Hepatocyte (in vitro differentiated cells): ENCODE measurements at regions not wholly inside any gene's neighbourhood (a gene's known extent, or its start where the extent isn't known, plus 50 kb on each side); places are given as distances from the start of the nearest gene placed in this dataset.

ENCODE experiments used
- DNase-seq: peaks from one replicate; pipeline ENCODE4 v3.0.0-alpha.2; 2016; ENCODE audit warnings: low spot score
- H2AFZ ChIP-seq: fragments of 200-600 bp; sonication (generic); 2 replicates; pipeline ENCODE4 v1.6.0; 2016; ENCODE audit warnings: antibody characterized with exemption, mild to moderate bottlenecking
- H3K27ac ChIP-seq: fragments of 200-600 bp; sonication (generic); 2 replicates; pipeline ENCODE4 v1.5.1; 2016; ENCODE audit warnings: mild to moderate bottlenecking
- H3K27me3 ChIP-seq: fragments of 200-600 bp; sonication (generic); 2 replicates; pipeline ENCODE4 v1.6.1; 2016
- H3K36me3 ChIP-seq: fragments of 200-600 bp; sonication (generic); replicated peaks from 2 replicates; pipeline ENCODE4 v1.5.1; 2016; ENCODE audit warnings: low read depth; ENCODE audit not compliant: insufficient read depth
- H3K4me1 ChIP-seq: fragments of 200-600 bp; sonication (generic); 2 replicates; pipeline ENCODE4 v1.5.1; 2016; ENCODE audit warnings: mild to moderate bottlenecking, moderate library complexity; ENCODE audit not compliant: insufficient read depth
- H3K4me2 ChIP-seq: fragments of 200-600 bp; sonication (generic); 2 replicates; pipeline ENCODE4 v1.6.0; 2016
- H3K4me3 ChIP-seq: fragments of 200-600 bp; sonication (generic); 2 replicates; pipeline ENCODE4 v1.5.1; 2016; ENCODE audit warnings: mild to moderate bottlenecking
- H3K79me2 ChIP-seq: fragments of 200-600 bp; sonication (generic); 2 replicates; pipeline ENCODE4 v1.6.0; 2017; ENCODE audit warnings: mild to moderate bottlenecking
- H3K9me2 ChIP-seq: fragments of 200-600 bp; sonication (generic); replicated peaks from 2 replicates; pipeline ENCODE4 v1.6.0; 2017; ENCODE audit warnings: mild to moderate bottlenecking; ENCODE audit not compliant: insufficient read depth
- H3K9me3 ChIP-seq: fragments of 200-600 bp; sonication (generic); 2 replicates; pipeline ENCODE4 v1.5.1; 2016; ENCODE audit warnings: low read depth, mild to moderate bottlenecking
- H4K20me1 ChIP-seq: fragments of 200-600 bp; sonication (generic); 2 replicates; pipeline ENCODE4 v1.6.0; 2016; ENCODE audit warnings: mild to moderate bottlenecking; ENCODE audit not compliant: insufficient read depth, poor library complexity, severe bottlenecking
- EZH2 ChIP-seq: fragments of 200-600 bp; sonication (generic); IDR thresholded peaks from 2 replicates; pipeline ENCODE4 v1.6.1; 2016; ENCODE audit warnings: antibody characterized with exemption, mild to moderate bottlenecking, borderline replicate concordance
- EZH2phosphoT487 ChIP-seq: fragments of 200-600 bp; sonication (generic); IDR thresholded peaks from one replicate; pipeline ENCODE4 v1.6.1; 2018; ENCODE audit warnings: antibody characterized with exemption, mild to moderate bottlenecking, low read depth, moderate library complexity; ENCODE audit not compliant: unreplicated experiment, severe bottlenecking
- WGBS: methylation state at CpG from one replicate; pipeline ENCODE4 v1.1.6; 2016; ENCODE audit warnings: low lambda C conversion rate; ENCODE audit errors: missing lambda C conversion rate; 5-methylcytosine and 5-hydroxymethylcytosine counted together
- TF ChIP-seq, protein P1 (sequence below): fragments of 200-600 bp; sonication (generic); IDR thresholded peaks from 2 replicates; pipeline ENCODE4 v1.5.1; 2016; ENCODE audit warnings: antibody characterized with exemption, mild to moderate bottlenecking; ENCODE audit not compliant: poor library complexity

DNA sequence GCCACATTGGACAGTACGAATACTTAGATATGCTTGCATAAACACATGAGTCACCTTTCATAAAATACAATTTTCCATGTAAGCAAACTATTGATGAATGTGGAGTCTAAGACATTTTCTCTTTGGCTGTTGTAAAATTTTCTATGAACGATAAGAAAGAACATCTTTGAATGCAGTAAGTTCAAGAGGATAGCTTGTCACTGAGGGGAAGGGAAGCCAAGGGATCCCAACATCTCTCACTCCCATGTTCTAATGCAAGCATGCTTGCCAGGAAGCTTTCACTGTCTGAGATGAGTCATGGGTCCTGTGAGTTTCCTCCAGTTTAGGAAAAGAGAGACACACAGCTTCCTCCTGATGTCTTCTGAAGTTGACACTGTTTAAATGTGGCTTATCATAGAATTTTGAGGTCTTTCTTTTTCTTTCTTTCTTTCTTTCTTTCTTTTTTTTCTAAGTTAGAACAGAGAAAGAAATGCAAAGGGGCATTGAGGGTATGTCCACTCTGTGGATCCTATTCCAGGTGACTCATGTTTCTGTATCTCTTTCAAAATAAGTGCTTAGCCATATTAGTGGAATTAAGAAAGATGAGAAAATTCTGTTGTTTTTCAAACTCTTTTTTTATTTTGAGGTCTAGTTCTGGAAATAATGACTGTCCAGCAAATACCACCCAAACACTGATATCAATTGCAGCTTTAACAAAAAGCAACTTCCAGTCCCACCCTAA lies 146.6 kb downstream of the RDH14 start:
- Histone ChIP-seq H3K4me3 (no peak overlapping the region), H3K27me3 (no peaks in the 10 kb centered on the region), H3K79me2 (no peaks in the 10 kb centered on the region), H4K20me1 (no peaks in the 10 kb centered on the region), H3K4me1 (no peaks in the 10 kb centered on the region), H3K27ac (peak overlapping the region; percentile 12), H3K36me3 (no peaks in the 10 kb centered on the region), H3K9me2 (no peaks in the 10 kb centered on the region), H3K9me3 (no peaks in the 10 kb centered on the region), H2AFZ (no peak overlapping the region), H3K4me2 (no peak overlapping the region)
- DNase-seq, result peak; percentile 50
- TF ChIP-seq EZH2 (no peak), EZH2phosphoT487 (no peak)
- TF ChIP-seq, protein P1, sequence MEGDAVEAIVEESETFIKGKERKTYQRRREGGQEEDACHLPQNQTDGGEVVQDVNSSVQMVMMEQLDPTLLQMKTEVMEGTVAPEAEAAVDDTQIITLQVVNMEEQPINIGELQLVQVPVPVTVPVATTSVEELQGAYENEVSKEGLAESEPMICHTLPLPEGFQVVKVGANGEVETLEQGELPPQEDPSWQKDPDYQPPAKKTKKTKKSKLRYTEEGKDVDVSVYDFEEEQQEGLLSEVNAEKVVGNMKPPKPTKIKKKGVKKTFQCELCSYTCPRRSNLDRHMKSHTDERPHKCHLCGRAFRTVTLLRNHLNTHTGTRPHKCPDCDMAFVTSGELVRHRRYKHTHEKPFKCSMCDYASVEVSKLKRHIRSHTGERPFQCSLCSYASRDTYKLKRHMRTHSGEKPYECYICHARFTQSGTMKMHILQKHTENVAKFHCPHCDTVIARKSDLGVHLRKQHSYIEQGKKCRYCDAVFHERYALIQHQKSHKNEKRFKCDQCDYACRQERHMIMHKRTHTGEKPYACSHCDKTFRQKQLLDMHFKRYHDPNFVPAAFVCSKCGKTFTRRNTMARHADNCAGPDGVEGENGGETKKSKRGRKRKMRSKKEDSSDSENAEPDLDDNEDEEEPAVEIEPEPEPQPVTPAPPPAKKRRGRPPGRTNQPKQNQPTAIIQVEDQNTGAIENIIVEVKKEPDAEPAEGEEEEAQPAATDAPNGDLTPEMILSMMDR, result no peak
- WGBS, result 78% methylated on average over 2 of the region's 2 CpGs

DNA sequence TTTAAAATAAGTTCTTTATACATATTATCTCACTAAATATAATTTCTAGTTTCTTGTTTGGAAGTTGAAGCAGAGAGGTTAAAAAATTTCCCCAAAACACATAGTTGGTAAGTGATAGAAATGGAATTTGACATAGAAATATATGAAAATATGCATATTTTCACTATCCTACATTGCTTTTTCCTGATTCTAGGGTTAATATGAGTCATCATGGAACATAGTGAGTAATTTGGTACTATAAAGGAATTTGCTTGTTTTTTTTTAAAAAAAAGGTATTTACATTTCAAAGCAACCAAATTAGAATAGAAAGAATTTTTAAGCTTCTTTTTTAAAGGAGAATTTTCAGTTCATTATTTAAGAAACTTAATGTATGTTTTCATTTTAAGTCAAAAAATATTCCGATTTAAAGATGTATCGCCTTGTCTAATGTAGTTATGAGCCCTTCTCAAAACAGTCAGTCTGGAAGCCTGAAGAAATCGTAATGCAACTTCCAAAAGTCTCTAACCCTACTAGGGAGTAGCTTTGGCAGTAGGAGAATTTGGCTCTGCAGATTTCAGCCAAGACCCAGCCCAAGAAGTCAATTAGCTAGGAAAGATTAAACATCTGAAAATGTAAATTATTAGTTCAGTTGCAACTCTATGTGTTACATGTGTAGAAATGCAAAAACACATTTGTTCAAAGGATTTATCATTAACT lies 147.3 kb downstream of the RDH14 start:
- Histone ChIP-seq H3K4me2 (no peak overlapping the region), H3K4me1 (no peaks in the 10 kb centered on the region), H3K36me3 (no peaks in the 10 kb centered on the region), H3K4me3 (no peak overlapping the region), H3K9me2 (no peaks in the 10 kb centered on the region), H2AFZ (no peak overlapping the region), H3K27me3 (no peaks in the 10 kb centered on the region), H3K79me2 (no peaks in the 10 kb centered on the region), H4K20me1 (no peaks in the 10 kb centered on the region), H3K9me3 (no peaks in the 10 kb centered on the region), H3K27ac (no peak overlapping the region)
- TF ChIP-seq EZH2phosphoT487 (no peak), EZH2 (no peak)
- TF ChIP-seq, protein P1, result no peak
- no peak for DNase-seq
- WGBS, result 97% methylated on average over 3 of the region's 3 CpGs

DNA sequence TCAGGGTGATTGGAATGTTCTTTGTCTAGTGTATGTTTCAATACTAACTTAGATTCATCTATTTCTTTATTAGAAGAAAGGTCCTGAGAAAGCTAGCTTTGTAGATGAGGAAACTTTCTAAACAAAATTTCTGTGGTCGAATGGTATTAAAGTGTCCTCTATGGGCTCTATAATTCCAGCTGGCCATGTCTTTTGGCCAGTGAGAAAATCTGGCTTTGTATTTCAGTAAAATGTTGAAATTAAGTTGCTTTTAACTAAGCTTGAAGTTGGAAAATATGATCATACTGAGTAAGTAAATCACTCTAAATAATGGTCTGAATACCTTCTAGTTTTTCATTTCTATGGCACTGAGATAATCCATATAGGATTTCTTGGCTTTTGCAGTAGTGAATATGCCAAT lies 148.8 kb downstream of the RDH14 start:
- no peak for DNase-seq
- no peak overlapping the region for H3K4me2 ChIP-seq
- H3K4me1 ChIP-seq, result no peaks in the 10 kb centered on the region
- no peaks in the 10 kb centered on the region for H3K36me3 ChIP-seq
- no peaks in the 10 kb centered on the region for H3K9me3 ChIP-seq
- no peak overlapping the region for H3K27ac ChIP-seq
- no peaks in the 10 kb centered on the region for H3K27me3 ChIP-seq
- H3K4me3 ChIP-seq, result no peak overlapping the region
- no peaks in the 10 kb centered on the region for H3K9me2 ChIP-seq
- 93% methylated on average over 1 of the region's 1 CpG for WGBS
- H3K79me2 ChIP-seq, result no peaks in the 10 kb centered on the region
- TF ChIP-seq EZH2 (no peak), EZH2phosphoT487 (no peak)
- TF ChIP-seq, protein P1, result no peak
- no peak overlapping the region for H2AFZ ChIP-seq
- H4K20me1 ChIP-seq, result no peaks in the 10 kb centered on the region
